Osteocyte (in vitro differentiated cells): ENCODE measurements at regions not wholly inside any gene's neighbourhood (a gene's known extent, or its start where the extent isn't known, plus 50 kb on each side); places are given as distances from the start of the nearest gene placed in this dataset.

Experiments used
- DNase-seq: peaks from one replicate; pipeline ENCODE4 v3.0.0; 2021; ENCODE audit warnings: mixed read lengths; ENCODE audit not compliant: unreplicated experiment; ENCODE audit errors: extremely low spot score
- H3K27ac Mint-ChIP-seq: one replicate; pipeline ENCODE4 v1.8.0; 2021; ENCODE audit warnings: mild to moderate bottlenecking, mixed read lengths; ENCODE audit not compliant: unreplicated experiment
- H3K27me3 Mint-ChIP-seq: one replicate; pipeline ENCODE4 v1.8.0; 2021; ENCODE audit warnings: mixed read lengths; ENCODE audit not compliant: unreplicated experiment
- H3K36me3 Mint-ChIP-seq: one replicate; pipeline ENCODE4 v1.8.0; 2021; ENCODE audit warnings: mixed read lengths; ENCODE audit not compliant: unreplicated experiment
- H3K4me1 Mint-ChIP-seq: one replicate; pipeline ENCODE4 v1.8.0; 2021; ENCODE audit warnings: mixed read lengths; ENCODE audit not compliant: unreplicated experiment
- H3K4me3 Mint-ChIP-seq: one replicate; pipeline ENCODE4 v1.8.0; 2021; ENCODE audit warnings: mild to moderate bottlenecking, moderate library complexity, mixed read lengths; ENCODE audit not compliant: unreplicated experiment
- H3K9me3 Mint-ChIP-seq: one replicate; pipeline ENCODE4 v1.8.0; 2021; ENCODE audit warnings: mixed read lengths; ENCODE audit not compliant: unreplicated experiment
- TF ChIP-seq, protein P1 (sequence below): fragments of 200-600 bp; sonication (generic); IDR thresholded peaks from 2 replicates; pipeline ENCODE4 v1.5.0; 2021; ENCODE audit warnings: antibody characterized with exemption, mild to moderate bottlenecking, moderate library complexity

DNA sequence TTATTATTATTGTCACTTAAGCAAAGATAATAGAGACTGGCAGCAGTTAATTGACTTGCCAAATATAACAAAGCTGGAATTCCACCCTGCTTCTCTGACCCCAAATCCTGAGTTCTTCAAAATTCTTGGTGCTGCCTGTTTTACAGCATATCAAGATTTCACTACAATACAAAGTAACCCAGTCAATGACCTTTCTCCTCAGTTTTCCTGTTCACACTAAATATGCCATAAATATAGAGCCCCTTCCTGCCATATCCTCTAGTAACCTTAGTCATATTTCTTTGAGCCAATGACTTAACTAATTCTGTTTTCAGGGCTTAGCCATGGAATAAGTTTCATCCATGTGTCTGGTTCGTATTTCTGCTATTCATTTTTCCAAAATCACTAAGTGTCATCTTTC lies 315.3 kb upstream of the HS3ST1 start:
- no peak overlapping the region for H3K27ac Mint-ChIP-seq
- H3K27me3 Mint-ChIP-seq: no peaks in the 10 kb centered on the region
- H3K4me3 Mint-ChIP-seq: no peak overlapping the region
- H3K4me1 Mint-ChIP-seq: peaks cover 38% of the 10 kb centered on the region
- TF ChIP-seq, protein P1, sequence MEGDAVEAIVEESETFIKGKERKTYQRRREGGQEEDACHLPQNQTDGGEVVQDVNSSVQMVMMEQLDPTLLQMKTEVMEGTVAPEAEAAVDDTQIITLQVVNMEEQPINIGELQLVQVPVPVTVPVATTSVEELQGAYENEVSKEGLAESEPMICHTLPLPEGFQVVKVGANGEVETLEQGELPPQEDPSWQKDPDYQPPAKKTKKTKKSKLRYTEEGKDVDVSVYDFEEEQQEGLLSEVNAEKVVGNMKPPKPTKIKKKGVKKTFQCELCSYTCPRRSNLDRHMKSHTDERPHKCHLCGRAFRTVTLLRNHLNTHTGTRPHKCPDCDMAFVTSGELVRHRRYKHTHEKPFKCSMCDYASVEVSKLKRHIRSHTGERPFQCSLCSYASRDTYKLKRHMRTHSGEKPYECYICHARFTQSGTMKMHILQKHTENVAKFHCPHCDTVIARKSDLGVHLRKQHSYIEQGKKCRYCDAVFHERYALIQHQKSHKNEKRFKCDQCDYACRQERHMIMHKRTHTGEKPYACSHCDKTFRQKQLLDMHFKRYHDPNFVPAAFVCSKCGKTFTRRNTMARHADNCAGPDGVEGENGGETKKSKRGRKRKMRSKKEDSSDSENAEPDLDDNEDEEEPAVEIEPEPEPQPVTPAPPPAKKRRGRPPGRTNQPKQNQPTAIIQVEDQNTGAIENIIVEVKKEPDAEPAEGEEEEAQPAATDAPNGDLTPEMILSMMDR: no peak
- no peak for DNase-seq
- H3K36me3 Mint-ChIP-seq: no peaks in the 10 kb centered on the region
- no peaks in the 10 kb centered on the region for H3K9me3 Mint-ChIP-seq

DNA sequence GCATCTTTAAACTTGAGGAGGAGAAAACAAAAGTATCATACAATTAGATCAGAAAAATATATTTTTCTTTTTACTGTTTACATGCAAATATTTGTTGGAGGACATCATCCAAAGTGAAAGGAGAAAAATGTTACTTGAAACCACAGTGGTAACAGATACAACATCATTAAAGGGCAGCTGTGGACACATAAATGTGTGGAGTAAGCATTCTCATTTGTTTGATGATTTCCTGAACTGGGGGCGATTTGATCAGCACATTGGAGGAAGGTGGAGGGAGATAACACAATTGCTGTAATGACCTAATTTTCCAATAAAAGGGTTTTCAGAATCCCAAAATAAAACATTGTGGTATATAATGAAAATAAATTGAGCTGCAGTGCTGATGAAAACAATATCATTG lies 314.5 kb upstream of the HS3ST1 start:
- no peak for DNase-seq
- TF ChIP-seq, protein P1: no peak
- Mint-ChIP-seq H3K36me3 (no peaks in the 10 kb centered on the region), H3K27ac (no peak overlapping the region), H3K9me3 (no peaks in the 10 kb centered on the region), H3K27me3 (no peaks in the 10 kb centered on the region), H3K4me1 (peaks cover 32% of the 10 kb centered on the region), H3K4me3 (no peak overlapping the region)

DNA sequence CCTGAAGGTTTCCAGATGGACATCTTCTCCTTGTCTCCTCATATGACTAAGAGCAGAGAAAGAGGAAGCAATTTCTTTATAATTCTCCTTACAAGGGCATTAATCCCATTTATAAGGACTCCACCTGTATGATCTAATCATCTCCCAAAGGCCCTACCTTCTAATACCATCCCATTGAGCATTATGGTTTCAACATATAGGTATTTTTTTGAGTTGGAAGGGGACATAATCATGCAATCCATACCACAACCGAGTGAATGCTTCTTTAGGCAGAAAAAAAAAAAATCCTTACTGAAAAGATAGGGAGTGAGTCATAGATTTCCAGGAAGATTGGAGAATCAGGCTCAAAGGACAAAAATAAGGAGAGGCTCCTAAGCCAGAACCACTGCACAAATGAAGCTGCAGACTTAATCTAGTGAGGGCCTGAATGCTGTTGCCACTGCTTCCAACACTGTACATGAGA lies 312.5 kb upstream of the HS3ST1 start:
- DNase-seq: no peak

DNA sequence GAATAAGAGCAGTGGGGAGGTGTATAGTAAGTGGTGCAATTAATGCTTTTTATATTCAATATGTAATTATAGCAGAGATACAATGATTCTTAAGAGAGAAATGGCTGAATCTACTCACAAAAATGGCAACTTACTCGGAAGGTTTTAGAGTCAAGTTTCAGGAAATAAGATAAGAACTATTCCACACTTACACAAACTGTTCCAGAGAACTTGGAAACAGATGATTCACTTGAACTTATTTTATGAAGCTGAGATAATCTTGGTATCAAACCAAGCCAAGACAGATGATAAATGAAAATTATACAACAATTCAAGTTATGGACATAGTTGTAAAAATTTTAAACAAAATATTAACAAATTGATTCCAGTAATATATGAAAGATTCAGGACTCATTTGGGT lies 311.3 kb upstream of the HS3ST1 start:
- Mint-ChIP-seq H3K9me3 (no peaks in the 10 kb centered on the region), H3K36me3 (no peaks in the 10 kb centered on the region), H3K4me1 (peaks cover 18% of the 10 kb centered on the region), H3K27me3 (no peaks in the 10 kb centered on the region), H3K4me3 (no peak overlapping the region), H3K27ac (no peak overlapping the region)
- no peak for DNase-seq
- TF ChIP-seq, protein P1: no peak

More for the DNA sequence above, 312.5 kb upstream of the HS3ST1 start:
- Mint-ChIP-seq H3K36me3 (no peaks in the 10 kb centered on the region), H3K27ac (no peak overlapping the region), H3K4me3 (no peak overlapping the region), H3K9me3 (no peaks in the 10 kb centered on the region), H3K27me3 (no peaks in the 10 kb centered on the region), H3K4me1 (peaks cover 18% of the 10 kb centered on the region)
- TF ChIP-seq, protein P1: no peak

DNA sequence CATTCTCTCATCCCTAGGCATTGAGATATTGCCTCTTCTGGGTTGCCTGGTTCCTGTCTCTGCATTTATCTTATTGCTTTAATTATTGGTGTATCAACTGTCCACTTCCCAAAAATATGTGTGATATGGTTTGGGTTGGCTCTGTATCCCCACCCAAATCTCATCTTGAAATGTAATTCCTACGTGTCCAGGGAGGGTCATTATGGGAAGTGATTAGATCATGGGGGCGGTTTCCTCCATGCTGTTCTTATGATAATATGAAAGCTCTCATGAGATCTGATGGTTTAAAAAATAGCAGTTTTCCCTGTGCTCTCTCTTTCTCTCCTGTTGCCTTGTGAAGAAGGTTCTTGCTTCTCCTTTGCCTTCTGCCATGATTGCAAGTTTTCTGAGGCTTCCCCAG lies 308.3 kb upstream of the HS3ST1 start:
- no peak overlapping the region for H3K4me3 Mint-ChIP-seq
- no peak for DNase-seq
- H3K9me3 Mint-ChIP-seq: no peaks in the 10 kb centered on the region
- no peak overlapping the region for H3K27ac Mint-ChIP-seq
- peaks cover 7% of the 10 kb centered on the region for H3K4me1 Mint-ChIP-seq
- H3K36me3 Mint-ChIP-seq: no peaks in the 10 kb centered on the region
- H3K27me3 Mint-ChIP-seq: peaks cover 3% of the 10 kb centered on the region
- TF ChIP-seq, protein P1: no peak
